VCaP (cell line): ENCODE measurements at regions not wholly inside any gene's neighbourhood (a gene's known extent, or its start where the extent isn't known, plus 50 kb on each side); places are given as distances from the start of the nearest gene placed in this dataset.

Experiments used
- H3K27ac ChIP-seq: fragments of 450-650 bp; 2 replicates; pipeline ENCODE4 v1.5.1; 2017
- CTCF ChIP-seq: fragments of 450-650 bp; conservative IDR thresholded peaks from 2 replicates; pipeline ENCODE4 v1.5.1; 2017; ENCODE audit warnings: mild to moderate bottlenecking, moderate library complexity

GRCh38 chr10:31153692-31154091 is 122.0 kb upstream of the ZNF438 start:
- no peak overlapping the region for H3K27ac ChIP-seq
- TF ChIP-seq CTCF, result no peak

GRCh38 chr10:31154996-31155395 is 123.3 kb upstream of the ZNF438 start:
- no peak overlapping the region for H3K27ac ChIP-seq

GRCh38 chr10:31157123-31158010 is 125.7 kb upstream of the ZNF438 start:
- TF ChIP-seq CTCF, result no peak
- H3K27ac ChIP-seq, result peak overlapping the region; percentile 46

More at GRCh38 chr10:31154996-31155395, 123.3 kb upstream of the ZNF438 start:
- TF ChIP-seq CTCF, result no peak

- no peak for TF ChIP-seq CTCF
- peak overlapping the region; percentile 46 for H3K27ac ChIP-seq
These were observed 126.5 kb upstream of the ZNF438 start for GRCh38 chr10:31158011-31158658.

- no peak overlapping the region for H3K27ac ChIP-seq
- TF ChIP-seq CTCF, result no peak
These were observed 134.9 kb upstream of the ZNF438 start for GRCh38 chr10:31166606-31167005.

GRCh38 chr10:31170636-31171035 is 139.0 kb upstream of the ZNF438 start:
- no peak for TF ChIP-seq CTCF
- H3K27ac ChIP-seq, result no peak overlapping the region

- no peak for TF ChIP-seq CTCF
- no peak overlapping the region for H3K27ac ChIP-seq
These were observed 139.9 kb upstream of the ZNF438 start for GRCh38 chr10:31171402-31172083.
